ENCODE measurements at regions not wholly inside any gene's neighbourhood (a gene's known extent, or its start where the extent isn't known, plus 50 kb on each side); places are given as distances from the start of the nearest gene placed in this dataset.
"Not testable (repeated sequence)": the region's sequence is repeated elsewhere in the genome, so short reads cannot be mapped to it uniquely, and the experiment has no call there.

GRCh38 chr3:153997364-153997763, 123.8 kb upstream of the ARHGEF26 start:
- H3K27ac ChIP-seq; ATAC-seq; H3K27me3 ChIP-seq; intact Hi-C loops (cut with DNase I); H3K4me1 ChIP-seq; H3K4me3 ChIP-seq; H3K9me3 ChIP-seq; H3K36me3 ChIP-seq (replicated peaks in 1 of 2; ENCODE audit: insufficient read depth in 1 of 2, low read depth in 2 of 2): not testable (repeated sequence)
- WGBS, 2 donors, result 100% methylated on average over 1 of the region's 1 CpG
- TF ChIP-seq CTCF (IDR thresholded peaks at IDR 0.05), result peak in 3 of 7 experiments; percentile 11 to 28 (median 13)
- peak in 1 of 4 donors; percentile 9 for DNase-seq

GRCh38 chr3:154003649-154004048, 117.5 kb upstream of the ARHGEF26 start:
- intact Hi-C loops (cut with DNase I), result no loop called here
- TF ChIP-seq POLR2A (IDR thresholded peaks at IDR 0.05) (no peak), CTCF (IDR thresholded peaks at IDR 0.05) (no peak)

GRCh38 chr3:154011036-154011435, 110.2 kb upstream of the ARHGEF26 start:
- no peak for DNase-seq
- Histone ChIP-seq H3K9me3 (no peaks in the 10 kb centered on the region), H3K4me1 (no peaks in the 10 kb centered on the region), H3K27ac (no peak overlapping the region), H3K4me3 (no peak overlapping the region), H3K36me3 (replicated peaks in 1 of 2; ENCODE audit: insufficient read depth in 1 of 2, low read depth in 2 of 2) (no peaks in the 10 kb centered on the region), H3K27me3 (no peaks in the 10 kb centered on the region)
- no peak for TF ChIP-seq POLR2A (IDR thresholded peaks at IDR 0.05)
- TF ChIP-seq CTCF (IDR thresholded peaks at IDR 0.05), result no peak
- ATAC-seq, result no peak
- intact Hi-C loops (cut with DNase I), result no loop called here
- WGBS, 2 donors, result 85 to 91% methylated on average over 5 of the region's 5 CpGs

More at GRCh38 chr3:154003649-154004048, 117.5 kb upstream of the ARHGEF26 start:
- H3K27me3 ChIP-seq, result no peaks in the 10 kb centered on the region
- no peaks in the 10 kb centered on the region for H3K36me3 ChIP-seq (replicated peaks in 1 of 2; ENCODE audit: insufficient read depth in 1 of 2, low read depth in 2 of 2)
- H3K4me1 ChIP-seq, result no peaks in the 10 kb centered on the region
- DNase-seq, result no peak
- H3K4me3 ChIP-seq, result no peak overlapping the region
- no peak for ATAC-seq
- no peaks in the 10 kb centered on the region for H3K9me3 ChIP-seq
- no peak overlapping the region for H3K27ac ChIP-seq

GRCh38 chr3:154013736-154014135, 107.5 kb upstream of the ARHGEF26 start:
- H3K4me3 ChIP-seq, result no peak overlapping the region
- WGBS, 2 donors, result 78% methylated on average over 4 of the region's 4 CpGs
- intact Hi-C loops (cut with DNase I), result no loop called here
- no peaks in the 10 kb centered on the region for H3K4me1 ChIP-seq
- DNase-seq (no peak), ATAC-seq (no peak)
- no peaks in the 10 kb centered on the region for H3K36me3 ChIP-seq (replicated peaks in 1 of 2; ENCODE audit: insufficient read depth in 1 of 2, low read depth in 2 of 2)
- H3K9me3 ChIP-seq, result no peaks in the 10 kb centered on the region
- TF ChIP-seq CTCF (IDR thresholded peaks at IDR 0.05) (no peak), POLR2A (IDR thresholded peaks at IDR 0.05) (no peak)
- no peak overlapping the region for H3K27ac ChIP-seq
- no peaks in the 10 kb centered on the region for H3K27me3 ChIP-seq

- H3K36me3 ChIP-seq (replicated peaks in 1 of 2; ENCODE audit: insufficient read depth in 1 of 2, low read depth in 2 of 2), result no peaks in the 10 kb centered on the region
- intact Hi-C loops (cut with DNase I), result no loop called here
- H3K27me3 ChIP-seq, result no peaks in the 10 kb centered on the region
- no peak for TF ChIP-seq CTCF (IDR thresholded peaks at IDR 0.05)
- TF ChIP-seq POLR2A (IDR thresholded peaks at IDR 0.05), result no peak
- H3K9me3 ChIP-seq, result no peaks in the 10 kb centered on the region
- H3K27ac ChIP-seq, result no peak overlapping the region
- no peaks in the 10 kb centered on the region for H3K4me1 ChIP-seq
- ATAC-seq (no peak), DNase-seq (no peak)
- 51 to 55% methylated on average over 4 of the region's 4 CpGs for WGBS, 2 donors
- H3K4me3 ChIP-seq, result no peak overlapping the region
Observed at GRCh38 chr3:154015307-154015706, 105.9 kb upstream of the ARHGEF26 start.

Data from body of pancreas (tissue), 4 donors.